HepG2 (cell line): ENCODE measurements at regions not wholly inside any gene's neighbourhood (a gene's known extent, or its start where the extent isn't known, plus 50 kb on each side); places are given as distances from the start of the nearest gene placed in this dataset.
"Not testable (repeated sequence)": the region's sequence is repeated elsewhere in the genome, so short reads cannot be mapped to it uniquely, and the experiment has no call there.

Experiments
- DPF2 ChIP-seq: sonication (generic); formaldehyde crosslinking; IDR thresholded peaks from 2 replicates; pipeline ENCODE4 v1.4.0; 2020; ENCODE audit warnings: mild to moderate bottlenecking, low read depth, missing genetic modification reagents, borderline replicate concordance
- FOSL1 ChIP-seq: sonication (generic); formaldehyde crosslinking; IDR thresholded peaks from 2 replicates; pipeline ENCODE4 v1.9.0; 2021; ENCODE audit warnings: missing genetic modification reagents, borderline replicate concordance
- GATAD2A ChIP-seq: IDR thresholded peaks from 2 replicates; pipeline ENCODE4 v1.6.1; 2016
- HNF1B ChIP-seq: sonication (generic); formaldehyde crosslinking; IDR thresholded peaks from 2 replicates; pipeline ENCODE4 v1.5.1; 2020; ENCODE audit warnings: mild to moderate bottlenecking, moderate library complexity, missing genetic modification reagents
- HOXA3 ChIP-seq: sonication (generic); formaldehyde crosslinking; IDR thresholded peaks from 2 replicates; pipeline ENCODE4 v1.5.0; 2020; ENCODE audit warnings: missing genetic modification reagents
- JUN ChIP-seq: sonication (generic); formaldehyde crosslinking; IDR thresholded peaks from 2 replicates; pipeline ENCODE4 v1.4.0; 2020; ENCODE audit warnings: mild to moderate bottlenecking, missing genetic modification reagents
- MIER3 ChIP-seq: IDR thresholded peaks from 2 replicates; pipeline ENCODE4 v1.6.1; 2016; ENCODE audit warnings: missing compliant biosample characterization, borderline replicate concordance
- RARA ChIP-seq: IDR thresholded peaks from 2 replicates; pipeline ENCODE4 v1.6.1; 2016; ENCODE audit warnings: missing genetic modification reagents, missing compliant biosample characterization
- RXRB ChIP-seq: IDR thresholded peaks from 2 replicates; pipeline ENCODE4 v1.6.1; 2016; ENCODE audit warnings: borderline replicate concordance, missing genetic modification reagents, missing compliant biosample characterization
- SOX5 ChIP-seq: IDR thresholded peaks from 2 replicates; pipeline ENCODE4 v1.6.1; 2016; ENCODE audit warnings: borderline replicate concordance
- TRIM24 ChIP-seq: sonication (generic); formaldehyde crosslinking; IDR thresholded peaks from 2 replicates; pipeline ENCODE4 v1.8.0; 2022; ENCODE audit warnings: mild to moderate bottlenecking, missing genetic modification reagents
- ZBTB40 ChIP-seq, 2 experiments: fragments of 450-650 bp in 1 of 2; sonication (generic) in 1 of 2; formaldehyde crosslinking in 1 of 2; IDR thresholded peaks; 2 replicates each; pipeline versions ENCODE4 v1.6.1 to v1.8.0; 2016 to 2022; ENCODE audit warnings: antibody characterized with exemption in 1 of 2, mild to moderate bottlenecking in 1 of 2, missing genetic modification reagents in 1 of 2
- ZNF772 ChIP-seq: sonication (generic); formaldehyde crosslinking; IDR thresholded peaks from 2 replicates; pipeline ENCODE4 v1.5.0; 2020; ENCODE audit warnings: mild to moderate bottlenecking, missing genetic modification reagents
- TF ChIP-seq, protein P1 (sequence below): IDR thresholded peaks from 2 replicates; pipeline ENCODE4 v1.6.1; 2016
- TF ChIP-seq, protein P2 (sequence below): sonication (generic); IDR thresholded peaks from 2 replicates; pipeline ENCODE4 v1.6.1; 2016; ENCODE audit warnings: low read depth, borderline replicate concordance
- TF ChIP-seq, protein P3 (sequence below): sonication (generic); formaldehyde crosslinking; IDR thresholded peaks from 2 replicates; pipeline ENCODE4 v1.4.0; 2020; ENCODE audit warnings: missing genetic modification reagents

DNA sequence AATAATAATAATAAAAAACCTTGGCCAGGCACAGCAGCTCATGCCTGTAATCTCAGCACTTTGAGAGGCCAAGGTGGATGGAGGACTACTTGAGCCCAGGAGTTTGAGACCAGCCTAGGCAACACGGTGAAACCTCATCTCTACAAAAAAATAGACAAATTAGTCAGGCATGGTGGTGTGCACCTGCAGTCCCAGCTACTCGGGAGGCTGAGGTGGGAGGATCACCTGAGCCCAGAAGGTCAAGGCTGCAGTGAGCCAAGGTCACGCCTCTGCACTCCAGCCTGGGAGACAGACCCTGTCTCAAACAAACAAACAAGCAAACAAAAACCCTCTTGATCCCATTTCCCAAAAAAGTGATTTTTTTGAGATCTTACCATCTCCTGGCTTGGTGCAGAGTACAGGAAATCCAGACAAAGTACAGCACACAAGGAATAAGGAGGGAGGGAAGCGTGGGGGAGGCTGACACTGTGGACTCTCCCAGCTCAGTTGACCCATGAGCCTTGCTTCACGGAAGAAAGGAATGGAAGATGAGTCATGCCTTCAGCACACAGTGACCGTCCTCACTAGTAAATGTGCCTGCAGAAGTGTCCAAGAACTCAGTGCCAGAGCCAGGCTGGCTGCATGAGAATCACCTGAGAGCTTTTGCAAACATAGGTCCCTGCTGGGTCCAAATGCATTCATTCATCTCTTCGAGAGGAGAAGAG is 136.9 kb downstream of the OTOP1 start (continued):
- TF ChIP-seq GATAD2A (peak; percentile 61; the same call in 1 of the 2 replicates), JUN (CRISPR knock-in tag) (peak; percentile 79; the same call in 1 of the 2 replicates), SOX5 (0 out of 2 replicates have a peak, but pooled peaks have one; percentile 20), RXRB (CRISPR knock-in tag) (peak; percentile 19; the same call in 1 of the 2 replicates), TRIM24 (CRISPR knock-in tag) (0 out of 2 replicates have a peak, but pooled peaks have one; percentile 50), RARA (CRISPR knock-in tag) (peak; percentile 37; the same call in 1 of the 2 replicates), MIER3 (CRISPR knock-in tag) (peak; percentile 79; the same call in 1 of the 2 replicates), ZNF772 (0 out of 2 replicates have a peak, but pooled peaks have one; percentile 22), DPF2 (peak; percentile 70), FOSL1 (CRISPR knock-in tag) (peak; percentile 82; the same call in 1 of the 2 replicates), ZBTB40 (CRISPR knock-in tag; IDR thresholded peaks at IDR 0.05) (peak; percentile 45; the same call in 1 of the 2 replicates), HOXA3 (CRISPR knock-in tag) (peak; percentile 17; the same call in 1 of the 2 replicates), HNF1B (CRISPR knock-in tag) (0 out of 2 replicates have a peak, but pooled peaks have one; percentile 41)
- TF ChIP-seq, protein P1, sequence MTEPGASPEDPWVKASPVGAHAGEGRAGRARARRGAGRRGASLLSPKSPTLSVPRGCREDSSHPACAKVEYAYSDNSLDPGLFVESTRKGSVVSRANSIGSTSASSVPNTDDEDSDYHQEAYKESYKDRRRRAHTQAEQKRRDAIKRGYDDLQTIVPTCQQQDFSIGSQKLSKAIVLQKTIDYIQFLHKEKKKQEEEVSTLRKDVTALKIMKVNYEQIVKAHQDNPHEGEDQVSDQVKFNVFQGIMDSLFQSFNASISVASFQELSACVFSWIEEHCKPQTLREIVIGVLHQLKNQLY (CRISPR knock-in tag) = 0 out of 2 replicates have a peak, but pooled peaks have one; percentile 18
- TF ChIP-seq, protein P2, sequence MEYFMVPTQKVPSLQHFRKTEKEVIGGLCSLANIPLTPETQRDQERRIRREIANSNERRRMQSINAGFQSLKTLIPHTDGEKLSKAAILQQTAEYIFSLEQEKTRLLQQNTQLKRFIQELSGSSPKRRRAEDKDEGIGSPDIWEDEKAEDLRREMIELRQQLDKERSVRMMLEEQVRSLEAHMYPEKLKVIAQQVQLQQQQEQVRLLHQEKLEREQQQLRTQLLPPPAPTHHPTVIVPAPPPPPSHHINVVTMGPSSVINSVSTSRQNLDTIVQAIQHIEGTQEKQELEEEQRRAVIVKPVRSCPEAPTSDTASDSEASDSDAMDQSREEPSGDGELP = peak; percentile 27; the same call in 1 of the 2 replicates
- TF ChIP-seq, protein P3, sequence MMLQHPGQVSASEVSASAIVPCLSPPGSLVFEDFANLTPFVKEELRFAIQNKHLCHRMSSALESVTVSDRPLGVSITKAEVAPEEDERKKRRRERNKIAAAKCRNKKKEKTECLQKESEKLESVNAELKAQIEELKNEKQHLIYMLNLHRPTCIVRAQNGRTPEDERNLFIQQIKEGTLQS (CRISPR knock-in tag) = peak; percentile 86
- not testable (repeated sequence) for TF ChIP-seq ZBTB40 (IDR thresholded peaks at IDR 0.05)
